IPS-NIHi11 (cell line): ENCODE measurements at regions not wholly inside any gene's neighbourhood (a gene's known extent, or its start where the extent isn't known, plus 50 kb on each side); places are given as distances from the start of the nearest gene placed in this dataset.
A peak's percentile ranks its signal among the peaks of the same experiment; 100 is the strongest.

Experiments used
- DNase-seq: peaks from one replicate; pipeline ENCODE4 v3.0.0; 2012; ENCODE audit warnings: mixed read lengths, low spot score

- DNase-seq, result no peak
Observed at GRCh38 chr19:31658993-31659896, 310.0 kb upstream of the TSHZ3 start.

DNA sequence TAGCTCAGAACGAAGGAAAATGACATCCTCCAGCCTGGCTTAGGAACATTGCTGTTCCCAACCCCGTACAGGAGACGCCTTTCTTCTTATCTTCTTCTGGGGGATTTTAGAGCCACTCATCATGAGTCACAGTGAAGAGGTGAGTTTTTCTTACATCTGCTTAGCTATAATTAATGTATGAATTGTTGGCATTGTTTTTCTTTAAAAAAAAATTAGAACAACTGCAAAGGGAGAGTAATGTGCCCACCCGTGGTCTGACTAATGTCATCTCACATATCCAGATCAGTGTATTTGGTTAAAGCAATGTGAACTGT lies 310.6 kb upstream of the TSHZ3 start:
- no peak for DNase-seq

- no peak for DNase-seq
Observed at GRCh38 chr19:31664096-31664495, 314.9 kb upstream of the TSHZ3 start.

GRCh38 chr19:31664997-31665396 lies 315.8 kb upstream of the TSHZ3 start:
- no peak for DNase-seq

DNA sequence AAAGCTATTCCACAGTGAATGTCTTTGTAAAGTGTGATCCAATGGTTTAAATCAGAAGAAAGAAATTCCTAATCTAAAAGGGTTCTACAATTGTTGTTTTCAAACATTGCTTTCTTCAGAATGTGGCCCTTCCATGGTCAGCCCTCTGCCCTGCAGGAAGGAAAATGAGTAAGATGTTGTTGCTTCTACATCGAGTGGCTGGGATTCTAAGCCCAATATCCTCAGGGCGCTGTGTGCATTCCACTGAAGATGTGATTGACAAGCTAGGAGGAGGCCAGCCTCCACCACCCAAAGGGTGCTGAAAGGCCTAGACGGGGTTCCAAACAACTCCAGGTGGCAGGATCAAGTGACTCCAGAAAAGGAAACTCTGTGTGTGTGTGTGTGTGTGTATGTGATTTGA lies 316.9 kb upstream of the TSHZ3 start:
- no peak for DNase-seq

- no peak for DNase-seq
Observed at GRCh38 chr19:31667106-31667505, 317.9 kb upstream of the TSHZ3 start.

GRCh38 chr19:31668921-31669320 lies 319.7 kb upstream of the TSHZ3 start:
- no peak for DNase-seq

GRCh38 chr19:31670931-31671330 lies 321.7 kb upstream of the TSHZ3 start:
- DNase-seq, result no peak

- no peak for DNase-seq
Observed at GRCh38 chr19:31671411-31672035, 322.3 kb upstream of the TSHZ3 start.

DNA sequence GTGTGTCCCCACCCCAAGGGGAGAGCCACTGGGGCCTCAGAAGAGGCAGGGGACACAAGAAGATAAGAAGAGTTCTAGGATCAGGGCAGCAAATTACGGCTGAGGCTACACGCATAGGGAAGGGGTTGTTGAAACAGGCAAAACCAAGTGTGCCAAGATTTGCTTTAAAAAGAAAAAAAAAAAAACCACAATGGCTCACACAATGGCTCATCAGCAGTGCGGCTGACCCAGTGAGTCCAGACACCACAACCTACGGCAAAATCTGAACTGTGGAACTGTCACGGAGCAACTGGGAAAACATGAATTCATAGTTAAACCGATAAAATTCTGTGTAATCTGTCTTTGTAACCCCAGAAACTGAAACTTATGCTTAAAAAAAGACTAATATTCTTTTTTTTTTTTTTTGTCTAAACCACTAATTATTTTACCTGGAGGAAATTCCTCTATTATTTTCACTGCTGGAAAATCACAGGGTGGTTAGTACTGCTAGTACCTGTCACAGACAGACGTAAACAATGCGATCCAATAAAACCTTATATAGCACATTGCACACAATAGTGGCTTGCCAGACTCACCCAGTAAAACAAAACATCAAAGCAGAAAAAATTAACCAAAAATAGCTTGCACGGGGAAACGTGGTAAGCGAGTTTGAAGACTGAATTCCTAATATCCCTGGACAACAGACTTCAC lies 325.4 kb upstream of the TSHZ3 start:
- DNase-seq, result no peak

DNA sequence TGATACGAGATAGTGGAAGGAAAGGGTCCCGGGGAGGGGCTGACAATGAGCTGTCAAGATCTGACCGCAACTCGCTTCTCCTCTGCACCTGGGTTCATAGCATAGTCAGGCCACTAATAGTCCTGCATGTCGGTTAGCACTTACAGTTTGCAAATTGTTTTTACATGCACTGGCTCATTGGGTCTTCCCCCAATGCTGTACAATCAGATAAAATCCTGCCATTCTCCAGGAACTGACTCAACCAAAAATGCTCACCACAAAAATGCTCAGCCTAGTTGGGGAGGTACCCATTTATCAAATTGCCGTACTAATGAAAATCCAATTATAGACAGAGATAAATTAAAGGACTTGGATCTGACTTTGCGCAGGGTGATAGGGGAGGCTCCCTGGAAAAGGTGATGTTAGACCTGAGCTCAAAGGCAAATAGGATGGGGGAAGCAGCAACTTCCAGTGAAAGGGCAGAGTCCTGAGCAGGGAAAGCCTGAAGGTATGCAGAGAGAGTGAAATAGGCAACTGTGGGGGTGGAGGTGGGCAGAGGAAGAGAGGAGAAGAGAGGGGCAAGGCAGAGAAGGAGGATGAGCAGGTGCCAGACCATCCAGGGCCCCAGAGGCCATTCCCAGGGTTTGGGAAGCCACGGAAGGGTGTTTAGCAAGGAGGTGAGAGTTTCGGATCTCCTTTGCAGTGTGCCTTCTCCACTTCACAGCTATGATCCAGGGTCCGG lies 326.1 kb upstream of the TSHZ3 start:
- DNase-seq, result no peak

- DNase-seq, result peak; percentile 62
Observed at GRCh38 chr19:31676271-31677004, 327.2 kb upstream of the TSHZ3 start.

DNA sequence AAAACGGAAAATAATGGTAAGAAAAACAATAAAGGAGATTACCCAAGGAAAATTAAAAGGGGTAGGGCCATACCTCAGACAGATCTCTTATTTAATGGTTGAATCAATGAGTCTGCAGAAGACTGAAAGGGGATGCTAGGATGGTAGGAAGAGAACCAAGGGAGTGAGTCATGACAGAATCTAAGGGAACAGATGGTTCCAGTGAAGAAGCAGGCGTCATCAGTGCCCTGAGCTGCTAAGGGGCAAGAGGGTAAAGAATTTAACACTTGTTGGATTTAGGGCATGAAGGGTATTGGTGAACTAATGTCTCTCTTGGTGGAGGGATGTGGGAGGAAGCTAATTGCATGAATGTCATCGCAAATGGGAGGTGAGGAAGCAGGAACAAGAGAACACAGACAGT lies 329.2 kb upstream of the TSHZ3 start:
- DNase-seq, result no peak

GRCh38 chr19:31681121-31681520 lies 331.9 kb upstream of the TSHZ3 start:
- DNase-seq, result no peak

- no peak for DNase-seq
Observed at GRCh38 chr19:31693131-31693932, 344.1 kb upstream of the TSHZ3 start.

DNA sequence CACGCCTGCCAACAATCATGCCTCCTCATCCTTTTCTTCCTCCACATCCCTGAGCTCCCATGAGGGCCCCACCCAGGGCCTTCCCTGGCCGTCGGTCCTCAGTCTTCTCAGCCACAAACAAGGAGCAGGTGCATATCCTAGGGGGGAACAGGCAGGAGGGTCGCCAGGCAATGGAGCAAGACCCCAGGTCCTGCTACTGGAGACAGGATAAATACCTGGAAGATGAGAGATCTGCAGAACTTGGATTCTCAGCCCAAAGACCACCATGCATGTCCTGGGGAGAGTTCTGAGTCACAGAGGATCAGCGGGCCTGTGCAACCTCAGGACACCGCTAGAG lies 344.7 kb upstream of the TSHZ3 start:
- no peak for DNase-seq

DNA sequence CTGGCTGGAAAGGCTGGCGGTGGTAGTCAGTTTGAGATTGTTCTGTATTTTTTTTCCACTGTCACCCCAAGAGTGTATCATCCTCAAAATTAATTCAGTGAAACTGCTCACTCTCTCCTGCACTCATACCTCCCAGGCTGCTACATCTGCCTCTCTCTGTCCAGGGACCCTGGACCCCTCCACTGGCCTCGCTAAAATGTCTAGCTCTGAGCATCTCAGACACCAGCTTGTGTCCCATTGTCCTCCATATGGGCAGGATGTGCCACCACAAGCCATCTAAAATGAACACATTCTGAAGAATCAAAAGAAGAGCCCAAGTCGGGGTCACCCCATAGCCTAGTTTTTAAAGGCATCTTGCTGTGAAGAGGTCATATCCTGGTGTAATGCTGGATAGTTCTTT lies 345.5 kb upstream of the TSHZ3 start:
- DNase-seq, result no peak

DNA sequence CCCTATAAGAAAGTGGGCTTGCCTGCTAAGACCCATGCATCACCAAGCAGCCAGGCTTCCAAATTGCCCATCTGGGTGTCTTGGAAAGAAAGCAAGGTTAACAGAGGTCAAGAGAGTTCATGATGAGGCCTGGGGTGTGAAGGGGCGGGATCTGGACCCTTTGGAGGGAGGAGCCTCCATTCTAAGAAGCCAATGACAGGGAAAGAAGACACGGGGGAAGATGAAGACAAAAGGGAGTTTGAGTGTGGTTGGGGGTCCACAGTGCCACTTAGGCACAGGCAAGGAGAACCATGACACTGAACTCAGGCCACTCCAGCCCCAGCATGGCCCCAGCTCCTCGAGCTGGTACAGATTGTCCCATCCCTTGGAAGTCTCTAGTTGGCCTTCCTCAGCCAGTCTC lies 350.2 kb upstream of the TSHZ3 start:
- no peak for DNase-seq

- DNase-seq, result no peak
Observed at GRCh38 chr19:31701146-31701545, 351.9 kb upstream of the TSHZ3 start.

GRCh38 chr19:31705656-31706055 lies 356.4 kb upstream of the TSHZ3 start:
- DNase-seq, result no peak

DNA sequence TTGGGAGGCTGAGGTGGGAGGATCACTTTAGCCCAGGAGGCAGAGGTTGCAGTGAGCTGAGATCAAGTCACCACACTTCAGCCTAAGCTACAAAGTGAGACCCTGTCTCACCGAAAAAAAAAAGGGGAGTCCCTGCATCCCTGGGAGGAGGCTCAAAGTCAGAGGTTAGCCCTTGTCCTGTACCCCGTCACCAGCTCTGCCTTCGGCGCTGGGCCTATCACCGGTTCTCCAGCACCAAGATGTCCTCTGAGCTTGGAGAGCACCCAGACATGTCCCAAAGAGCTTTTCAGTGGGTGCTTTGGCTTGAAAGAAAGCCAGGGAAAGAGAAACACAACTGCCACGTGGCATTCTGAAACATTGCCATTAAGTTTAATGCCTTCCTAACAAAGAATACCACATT lies 356.9 kb upstream of the TSHZ3 start:
- DNase-seq, result no peak
